NCI-H510A treated with DMSO at 0.1 percent for 48 hours (cell line): ENCODE measurements at regions not wholly inside any gene's neighbourhood (a gene's known extent, or its start where the extent isn't known, plus 50 kb on each side); places are given as distances from the start of the nearest gene placed in this dataset.
A peak's percentile ranks its signal among the peaks of the same experiment; 100 is the strongest.

Experiments
- DNase-seq: peaks from one replicate; lab custom pipeline; 2025; lab: John Stamatoyannopoulos, UW

GRCh38 chr2:235170016-235170415 lies 218.2 kb downstream of the SH3BP4 start:
- no peak for DNase-seq

DNA sequence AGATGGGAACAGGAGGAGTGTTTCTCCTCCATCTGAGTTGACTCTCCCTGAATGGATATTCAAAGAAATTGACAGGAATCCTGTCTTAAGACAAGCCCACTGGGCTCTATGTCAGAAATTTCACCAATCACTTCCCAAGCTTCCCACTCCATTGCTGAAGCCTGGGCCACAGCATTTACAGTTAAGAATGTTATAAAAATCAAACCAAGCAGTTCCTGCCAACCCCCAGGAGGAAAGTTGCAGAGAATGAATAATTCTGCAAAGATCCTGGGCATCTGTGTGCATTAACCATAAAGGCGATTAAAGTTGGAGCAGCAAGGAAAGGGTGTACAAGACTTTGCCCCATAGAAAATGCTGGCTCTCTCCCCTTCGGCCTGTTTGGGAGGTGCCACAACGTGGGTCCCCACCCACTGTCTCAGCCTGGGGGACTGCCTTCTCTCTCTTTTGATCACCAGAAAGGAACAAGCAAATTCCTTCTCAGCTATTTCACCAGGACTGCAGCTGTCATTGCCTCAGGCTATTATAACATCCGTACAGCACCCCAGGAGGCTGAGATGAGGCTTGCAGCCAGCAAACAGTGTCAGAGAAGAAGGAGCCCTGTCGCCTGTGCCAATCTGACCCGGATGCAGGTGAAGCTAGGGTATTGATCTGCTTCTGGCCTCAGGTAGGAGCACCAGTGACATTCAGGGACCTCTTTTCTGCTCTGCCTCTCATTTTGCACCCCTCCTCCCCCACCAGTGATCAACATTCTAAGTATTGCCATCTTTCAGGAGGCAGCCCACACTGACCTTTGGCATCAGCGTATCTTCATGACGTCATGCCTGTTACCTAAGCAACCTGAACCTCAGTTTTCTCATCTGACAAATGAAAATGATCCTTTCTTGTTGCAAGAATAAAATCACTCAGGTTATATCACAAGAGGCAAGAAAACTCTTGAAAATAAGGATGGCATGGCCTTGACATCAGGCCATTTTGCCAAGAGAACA lies 219.0 kb downstream of the SH3BP4 start:
- peak; percentile 35 for DNase-seq

DNA sequence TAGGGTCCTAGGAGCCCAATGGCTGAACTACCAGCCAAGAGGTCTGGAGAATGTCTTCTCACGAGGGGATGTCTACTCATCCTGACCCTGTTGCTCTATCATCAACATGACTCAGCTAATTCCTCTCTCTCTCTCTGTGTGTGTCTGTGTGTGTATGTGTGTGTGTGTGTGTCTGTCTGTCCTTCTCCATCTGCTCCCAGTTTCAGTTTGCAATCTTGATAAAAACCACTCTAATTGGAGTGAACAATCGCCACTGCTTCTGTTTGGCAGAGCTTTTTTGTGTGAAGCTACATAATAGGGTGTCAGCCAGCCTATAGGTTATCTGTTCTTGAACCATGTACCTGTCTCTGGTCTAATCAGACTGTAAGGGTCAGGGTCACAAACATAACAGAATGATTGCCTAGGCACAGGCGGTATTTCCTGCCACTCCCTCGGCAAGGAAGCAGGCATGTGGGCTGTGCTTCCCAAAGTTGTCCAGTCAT lies 219.8 kb downstream of the SH3BP4 start:
- DNase-seq, result no peak

DNA sequence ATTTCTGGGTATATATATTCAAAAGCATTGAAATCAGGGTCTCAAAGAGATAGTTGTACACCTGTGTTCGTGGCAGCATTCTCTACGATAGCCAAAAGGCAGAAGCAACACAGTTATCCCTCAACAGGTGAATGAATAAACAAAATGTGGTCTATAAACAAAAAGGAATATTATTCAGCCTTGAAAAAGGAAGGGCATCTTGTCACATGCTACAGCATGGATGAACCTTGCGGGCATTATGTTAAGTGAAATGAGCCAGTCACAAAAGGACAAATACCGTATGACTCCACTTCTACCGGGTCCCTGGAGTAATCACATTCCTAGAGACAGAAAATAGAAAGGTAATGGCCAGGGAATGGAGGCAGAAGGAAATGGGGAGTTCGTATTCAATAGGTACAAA lies 228.8 kb downstream of the SH3BP4 start:
- DNase-seq, result no peak

- no peak for DNase-seq
Observed at GRCh38 chr2:235183786-235184185, 232.0 kb downstream of the SH3BP4 start.

DNA sequence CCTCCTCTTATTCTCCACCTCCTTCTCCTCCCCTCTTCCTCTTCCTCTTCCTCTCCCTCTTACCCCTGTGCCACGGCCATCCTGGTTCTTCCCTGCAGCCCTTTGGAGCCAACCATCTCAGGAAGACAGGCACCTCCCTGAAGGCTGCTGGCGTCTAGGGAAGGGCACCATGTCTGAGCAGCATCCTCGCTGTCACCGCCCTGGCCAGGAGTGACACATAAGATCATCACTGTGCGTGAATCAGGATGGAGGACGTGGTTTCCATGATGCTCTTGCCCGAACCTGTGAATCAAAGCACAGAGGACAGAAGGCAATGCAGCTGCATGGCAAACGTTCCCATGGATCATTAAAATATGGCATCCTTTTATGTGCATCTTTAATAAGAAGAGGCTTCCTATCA lies 236.0 kb downstream of the SH3BP4 start:
- DNase-seq, result no peak

GRCh38 chr2:235191486-235191885 lies 239.7 kb downstream of the SH3BP4 start:
- no peak for DNase-seq

- DNase-seq, result no peak
Observed at GRCh38 chr2:235191978-235192377, 240.2 kb downstream of the SH3BP4 start.

DNA sequence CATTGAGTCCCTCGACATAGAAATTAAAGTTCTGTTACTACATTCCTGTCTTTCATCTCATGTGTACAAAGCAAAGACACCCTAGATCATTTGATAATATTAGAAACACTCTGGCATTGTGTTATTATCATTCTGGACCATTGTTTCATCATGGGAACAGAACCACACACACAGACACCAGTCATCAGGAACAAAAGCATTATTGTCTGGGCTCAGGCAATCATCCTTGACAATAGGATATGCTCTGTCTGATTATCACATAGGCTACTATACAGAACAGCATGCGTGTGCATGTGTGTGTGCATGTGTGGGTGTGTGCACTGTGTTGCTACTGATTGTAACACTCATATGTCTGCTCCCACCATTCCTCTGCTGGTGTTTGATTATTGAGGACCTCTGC lies 242.5 kb downstream of the SH3BP4 start:
- no peak for DNase-seq

DNA sequence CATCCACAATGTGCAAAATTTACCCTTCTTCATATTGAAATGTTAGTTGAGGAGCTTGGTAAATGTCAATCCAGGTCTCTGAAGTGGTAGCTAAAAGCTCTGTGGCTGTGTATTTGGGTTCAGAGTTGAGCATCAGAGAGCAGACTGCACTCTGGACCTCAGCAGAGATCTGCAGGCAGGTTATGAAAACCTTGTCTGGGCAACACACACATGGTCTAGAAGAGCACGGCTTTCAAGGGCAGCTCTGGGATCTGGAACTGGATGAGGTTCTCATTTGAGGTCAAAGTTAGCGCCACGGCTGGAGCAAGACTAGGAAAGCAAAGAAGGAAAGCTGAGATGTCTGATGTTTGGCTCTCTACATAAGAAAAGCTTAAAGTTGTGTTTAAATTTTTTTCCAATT lies 243.0 kb downstream of the SH3BP4 start:
- no peak for DNase-seq

DNA sequence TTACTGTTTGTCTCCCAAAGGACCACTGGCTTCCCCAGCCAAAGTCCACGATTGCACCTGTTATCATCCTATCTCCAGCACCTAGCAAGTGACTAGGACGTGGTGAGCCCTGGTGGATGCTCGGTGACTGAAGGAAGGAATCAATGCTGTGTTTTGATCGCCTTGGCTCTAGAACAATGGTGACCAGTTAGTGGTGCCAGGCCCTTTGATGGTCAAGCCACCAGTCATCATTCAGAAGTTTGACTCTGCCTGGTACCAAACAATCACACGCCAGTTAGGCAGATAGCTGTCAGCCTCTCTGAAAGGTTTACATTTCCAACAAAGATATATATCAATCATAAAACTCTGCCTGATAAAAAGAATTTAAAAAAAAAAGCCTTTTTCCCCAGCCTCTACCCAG lies 244.1 kb downstream of the SH3BP4 start:
- no peak for DNase-seq

DNA sequence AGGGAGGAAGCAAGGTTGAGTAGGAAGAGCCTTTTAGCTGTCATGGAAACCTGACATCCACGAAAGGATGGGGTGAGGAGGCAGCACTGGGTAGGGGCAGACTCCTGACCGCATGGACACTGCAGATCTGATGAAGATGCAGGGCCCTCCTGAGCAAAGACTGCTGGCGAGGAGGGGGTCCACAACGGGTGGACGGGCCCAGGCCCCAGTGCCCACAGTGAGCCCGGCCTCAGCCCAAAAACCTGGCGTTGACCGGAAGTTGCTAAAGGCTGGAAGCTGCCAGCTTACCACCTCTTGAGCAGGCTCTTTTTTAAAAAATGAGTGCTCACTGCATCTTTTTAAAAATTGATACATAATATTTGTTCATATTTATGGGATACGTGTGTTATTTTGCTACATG lies 247.3 kb downstream of the SH3BP4 start:
- DNase-seq, result no peak

DNA sequence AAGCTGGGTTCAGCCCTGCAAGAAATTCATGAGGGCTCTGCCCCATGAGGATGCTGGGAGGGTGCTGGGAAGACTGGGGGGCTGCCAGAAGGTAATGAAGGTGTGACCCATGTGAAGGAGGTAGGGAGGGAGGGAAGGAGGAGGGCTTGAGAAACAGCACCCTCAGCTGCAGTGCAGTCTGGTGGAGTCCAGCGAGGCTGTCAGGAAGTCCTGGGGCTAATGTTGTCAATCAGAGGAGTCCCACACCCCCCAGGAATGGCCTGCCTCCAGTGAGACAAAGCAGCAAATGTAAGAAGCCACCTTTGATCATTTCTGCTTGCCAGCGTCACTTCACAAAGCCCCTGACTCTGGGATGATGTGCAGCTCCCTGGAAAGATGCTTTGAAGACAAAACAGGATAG lies 248.4 kb downstream of the SH3BP4 start:
- DNase-seq, result no peak

- no peak for DNase-seq
Observed at GRCh38 chr2:235201756-235202155, 249.9 kb downstream of the SH3BP4 start.

DNA sequence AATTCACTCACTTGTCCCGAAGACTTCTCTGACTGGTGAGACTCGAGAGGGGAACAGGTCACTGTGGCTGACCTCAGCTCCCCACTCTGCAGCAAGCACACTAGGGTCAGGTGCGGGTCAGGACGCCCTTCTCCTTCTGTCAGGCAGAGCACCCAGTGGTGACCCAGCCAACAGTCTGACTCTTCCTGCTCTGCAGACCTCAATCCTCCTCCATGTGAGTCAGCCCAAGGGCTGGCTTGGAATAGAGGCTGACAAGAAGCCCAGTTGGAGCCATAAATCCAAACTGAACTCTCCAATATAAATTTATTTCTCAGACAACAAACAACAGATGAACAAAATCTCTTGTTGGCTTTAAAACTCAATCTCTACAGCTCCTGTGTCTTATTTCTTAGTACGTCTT lies 253.1 kb downstream of the SH3BP4 start:
- no peak for DNase-seq

- DNase-seq, result no peak
Observed at GRCh38 chr2:235206399-235206798, 254.6 kb downstream of the SH3BP4 start.

DNA sequence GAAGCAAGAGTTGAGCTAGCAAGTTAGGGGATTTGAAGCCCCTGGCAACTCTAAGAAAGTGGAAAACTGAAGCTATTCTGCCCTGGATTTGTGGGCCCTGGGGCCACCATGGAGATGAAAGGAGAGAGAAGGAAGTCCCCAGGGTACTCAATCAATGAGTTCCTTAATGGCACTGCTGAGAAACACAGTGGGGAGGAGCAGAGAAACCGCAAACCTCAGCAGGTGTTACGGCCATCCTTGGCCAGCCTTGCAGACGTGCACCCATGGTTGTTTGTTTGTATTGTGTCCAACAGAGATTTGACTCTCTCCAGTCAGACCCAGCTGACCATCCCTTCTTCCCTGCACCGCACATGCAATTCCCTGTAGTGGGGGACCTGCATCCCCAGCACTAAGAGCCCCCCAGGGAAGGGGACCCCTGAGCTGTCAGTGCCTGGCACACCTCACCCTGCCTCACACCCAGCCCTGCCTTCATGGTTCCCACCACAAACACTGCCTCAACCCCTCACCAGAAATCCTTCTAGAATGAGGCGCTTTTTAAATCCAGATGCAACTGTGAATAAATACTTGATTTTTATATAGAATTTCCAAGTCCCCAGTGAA lies 255.3 kb downstream of the SH3BP4 start:
- DNase-seq, result no peak

GRCh38 chr2:235211056-235211455 lies 259.2 kb downstream of the SH3BP4 start:
- no peak for DNase-seq

GRCh38 chr2:235212501-235213158 lies 260.8 kb downstream of the SH3BP4 start:
- DNase-seq, result no peak

GRCh38 chr2:235215248-235215647 lies 263.4 kb downstream of the SH3BP4 start:
- DNase-seq, result peak; percentile 32

- DNase-seq, result no peak
Observed at GRCh38 chr2:235216901-235217300, 265.1 kb downstream of the SH3BP4 start.

GRCh38 chr2:235217846-235218245 lies 266.0 kb downstream of the SH3BP4 start:
- DNase-seq, result no peak

- no peak for DNase-seq
Observed at GRCh38 chr2:235218486-235218907, 266.7 kb downstream of the SH3BP4 start.
